ENCODE measurements at regions not wholly inside any gene's neighbourhood (a gene's known extent, or its start where the extent isn't known, plus 50 kb on each side); places are given as distances from the start of the nearest gene placed in this dataset.

DNA sequence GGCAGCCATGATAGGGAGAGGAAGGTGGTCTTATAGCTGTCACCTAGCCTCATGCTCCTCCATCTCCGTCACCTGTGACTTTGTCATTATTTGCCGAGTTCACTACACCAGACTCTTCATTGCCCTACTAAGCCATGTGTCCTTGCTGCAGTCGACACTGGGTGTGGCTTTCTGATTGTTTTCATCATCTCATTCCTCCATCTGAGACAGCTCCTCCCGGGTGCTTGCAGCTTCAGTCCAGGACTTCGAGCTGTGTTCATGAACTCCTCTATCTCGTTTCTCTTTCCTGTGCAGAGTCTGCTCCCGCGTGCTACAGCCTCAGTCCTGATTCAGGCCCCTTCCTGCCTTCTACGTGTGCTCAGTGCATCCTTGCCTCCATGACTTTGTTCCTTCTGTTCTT lies 295.1 kb upstream of the TNP1 start:
- DNase-seq: no peak
- no peak overlapping the region for H3K27ac ChIP-seq (ENCODE audit: insufficient read depth, low read length, poor library complexity, severe bottlenecking)
- H3K27me3 ChIP-seq (replicated peaks; ENCODE audit: control insufficient read depth, insufficient read depth, low read length, poor library complexity, severe bottlenecking): no peaks in the 10 kb centered on the region
- no peak overlapping the region for H3K4me3 ChIP-seq (ENCODE audit: insufficient read depth, low read depth, low read length, poor library complexity, severe bottlenecking)
- H3K9me3 ChIP-seq (ENCODE audit: control insufficient read depth, low read length): no peaks in the 10 kb centered on the region
- H3K4me1 ChIP-seq (ENCODE audit: control insufficient read depth, insufficient read depth, low read length, poor library complexity, severe bottlenecking): no peaks in the 10 kb centered on the region
- H3K36me3 ChIP-seq (ENCODE audit: control insufficient read depth, insufficient read depth, low read length): no peaks in the 10 kb centered on the region

DNA sequence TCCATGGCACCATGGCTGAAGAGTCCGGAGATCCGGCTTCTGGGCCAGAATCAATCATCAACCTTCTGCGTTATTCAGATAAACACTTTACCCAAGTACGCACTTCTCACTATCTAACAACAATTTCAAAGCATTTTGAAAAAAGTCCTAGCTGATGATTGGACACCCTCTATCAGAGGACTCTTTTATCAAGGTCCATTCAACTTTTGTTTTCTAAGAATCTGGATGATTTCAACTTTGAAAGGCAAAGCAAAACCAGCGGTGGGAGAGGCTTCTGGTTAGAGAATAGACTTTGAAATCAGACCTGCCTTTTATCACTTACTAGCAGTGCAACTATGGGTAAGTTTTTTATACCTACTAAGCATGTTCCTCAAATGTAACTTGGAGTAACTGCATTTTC lies 293.6 kb upstream of the TNP1 start:
- Histone ChIP-seq H3K4me1 (ENCODE audit: control insufficient read depth, insufficient read depth, low read length, poor library complexity, severe bottlenecking) (no peaks in the 10 kb centered on the region), H3K4me3 (ENCODE audit: insufficient read depth, low read depth, low read length, poor library complexity, severe bottlenecking) (no peak overlapping the region), H3K27ac (ENCODE audit: insufficient read depth, low read length, poor library complexity, severe bottlenecking) (no peak overlapping the region), H3K36me3 (ENCODE audit: control insufficient read depth, insufficient read depth, low read length) (no peaks in the 10 kb centered on the region), H3K9me3 (ENCODE audit: control insufficient read depth, low read length) (no peaks in the 10 kb centered on the region), H3K27me3 (replicated peaks; ENCODE audit: control insufficient read depth, insufficient read depth, low read length, poor library complexity, severe bottlenecking) (no peaks in the 10 kb centered on the region)
- DNase-seq: no peak

DNA sequence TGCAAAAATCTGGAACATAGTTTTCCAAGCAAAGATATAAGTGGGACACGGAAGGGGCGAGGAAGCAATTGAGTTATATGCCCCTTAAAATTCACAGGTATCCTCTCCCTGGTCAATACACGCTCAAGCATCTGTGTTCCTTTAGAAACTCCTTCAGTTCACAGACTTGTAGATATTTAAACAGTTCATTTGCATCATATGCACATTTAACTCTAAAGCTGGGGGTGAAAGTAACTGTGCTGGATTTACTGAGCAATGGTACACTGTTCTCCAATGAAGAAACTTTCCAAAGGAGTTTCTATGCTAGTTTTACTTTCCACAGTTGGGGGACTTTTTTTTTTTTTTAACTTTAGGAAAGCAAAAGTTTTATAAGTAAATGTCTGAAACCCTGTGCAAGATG lies 293.0 kb upstream of the TNP1 start:
- H3K9me3 ChIP-seq (ENCODE audit: control insufficient read depth, low read length): no peaks in the 10 kb centered on the region
- no peak overlapping the region for H3K4me3 ChIP-seq (ENCODE audit: insufficient read depth, low read depth, low read length, poor library complexity, severe bottlenecking)
- no peaks in the 10 kb centered on the region for H3K36me3 ChIP-seq (ENCODE audit: control insufficient read depth, insufficient read depth, low read length)
- DNase-seq: no peak
- no peaks in the 10 kb centered on the region for H3K27me3 ChIP-seq (replicated peaks; ENCODE audit: control insufficient read depth, insufficient read depth, low read length, poor library complexity, severe bottlenecking)
- H3K27ac ChIP-seq (ENCODE audit: insufficient read depth, low read length, poor library complexity, severe bottlenecking): no peak overlapping the region
- no peaks in the 10 kb centered on the region for H3K4me1 ChIP-seq (ENCODE audit: control insufficient read depth, insufficient read depth, low read length, poor library complexity, severe bottlenecking)

DNA sequence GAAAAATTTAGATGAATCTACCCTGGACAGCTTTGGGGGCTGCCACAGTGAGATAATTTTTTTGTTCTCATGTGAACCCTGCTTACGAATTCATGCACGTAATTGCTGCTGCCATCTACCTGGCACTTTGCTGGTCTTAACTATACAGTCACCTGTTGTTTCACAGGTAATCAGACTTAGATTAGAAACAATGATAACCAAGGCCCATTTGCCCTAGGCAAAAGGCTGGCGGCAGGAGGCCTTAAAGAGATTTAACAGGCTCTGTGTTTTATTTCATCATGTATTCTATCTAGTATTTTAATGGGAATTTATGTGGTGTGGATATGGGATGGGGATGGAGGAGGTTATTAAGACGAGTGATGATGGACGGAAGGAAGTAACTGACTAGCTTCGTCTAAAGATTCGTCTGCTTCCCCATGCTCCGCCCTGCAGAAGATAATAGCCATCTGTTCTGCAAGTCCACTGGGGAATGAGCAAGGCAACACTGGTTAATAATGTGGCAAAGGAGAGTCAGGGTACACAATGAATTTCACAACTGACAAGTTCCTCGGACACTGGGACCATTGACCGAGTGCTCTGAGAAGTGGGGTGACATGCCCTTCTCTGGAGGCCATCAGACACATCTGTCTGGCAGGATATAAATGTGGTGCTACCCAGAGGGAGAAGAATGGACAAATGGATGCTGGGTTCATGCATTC lies 291.8 kb upstream of the TNP1 start:
- no peaks in the 10 kb centered on the region for H3K27me3 ChIP-seq (replicated peaks; ENCODE audit: control insufficient read depth, insufficient read depth, low read length, poor library complexity, severe bottlenecking)
- no peaks in the 10 kb centered on the region for H3K36me3 ChIP-seq (ENCODE audit: control insufficient read depth, insufficient read depth, low read length)
- DNase-seq: no peak
- no peaks in the 10 kb centered on the region for H3K4me1 ChIP-seq (ENCODE audit: control insufficient read depth, insufficient read depth, low read length, poor library complexity, severe bottlenecking)
- no peaks in the 10 kb centered on the region for H3K9me3 ChIP-seq (ENCODE audit: control insufficient read depth, low read length)
- H3K27ac ChIP-seq (ENCODE audit: insufficient read depth, low read length, poor library complexity, severe bottlenecking): no peak overlapping the region
- H3K4me3 ChIP-seq (ENCODE audit: insufficient read depth, low read depth, low read length, poor library complexity, severe bottlenecking): no peak overlapping the region

DNA sequence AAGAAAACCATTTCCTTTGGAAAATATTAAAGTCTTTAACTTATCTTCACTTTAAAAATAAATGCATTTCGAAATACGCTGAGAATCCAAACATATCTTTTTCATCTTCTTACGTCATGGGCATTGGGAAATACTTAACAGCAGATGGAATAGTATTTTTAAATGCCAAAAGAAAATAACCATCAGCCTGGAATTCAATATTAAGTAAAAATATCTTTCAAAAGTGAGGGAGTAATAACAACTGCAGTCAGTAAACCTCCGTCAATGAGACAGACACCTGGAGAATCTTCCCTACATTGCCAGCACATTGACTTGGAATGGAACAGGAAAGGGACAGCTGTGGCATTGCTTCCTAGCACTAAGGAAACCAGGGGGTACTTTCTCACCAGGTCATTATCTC lies 290.4 kb upstream of the TNP1 start:
- Histone ChIP-seq H3K27ac (ENCODE audit: insufficient read depth, low read length, poor library complexity, severe bottlenecking) (no peak overlapping the region), H3K36me3 (ENCODE audit: control insufficient read depth, insufficient read depth, low read length) (no peaks in the 10 kb centered on the region), H3K4me1 (ENCODE audit: control insufficient read depth, insufficient read depth, low read length, poor library complexity, severe bottlenecking) (no peaks in the 10 kb centered on the region), H3K4me3 (ENCODE audit: insufficient read depth, low read depth, low read length, poor library complexity, severe bottlenecking) (no peak overlapping the region), H3K27me3 (replicated peaks; ENCODE audit: control insufficient read depth, insufficient read depth, low read length, poor library complexity, severe bottlenecking) (no peaks in the 10 kb centered on the region), H3K9me3 (ENCODE audit: control insufficient read depth, low read length) (no peaks in the 10 kb centered on the region)
- DNase-seq: no peak

DNA sequence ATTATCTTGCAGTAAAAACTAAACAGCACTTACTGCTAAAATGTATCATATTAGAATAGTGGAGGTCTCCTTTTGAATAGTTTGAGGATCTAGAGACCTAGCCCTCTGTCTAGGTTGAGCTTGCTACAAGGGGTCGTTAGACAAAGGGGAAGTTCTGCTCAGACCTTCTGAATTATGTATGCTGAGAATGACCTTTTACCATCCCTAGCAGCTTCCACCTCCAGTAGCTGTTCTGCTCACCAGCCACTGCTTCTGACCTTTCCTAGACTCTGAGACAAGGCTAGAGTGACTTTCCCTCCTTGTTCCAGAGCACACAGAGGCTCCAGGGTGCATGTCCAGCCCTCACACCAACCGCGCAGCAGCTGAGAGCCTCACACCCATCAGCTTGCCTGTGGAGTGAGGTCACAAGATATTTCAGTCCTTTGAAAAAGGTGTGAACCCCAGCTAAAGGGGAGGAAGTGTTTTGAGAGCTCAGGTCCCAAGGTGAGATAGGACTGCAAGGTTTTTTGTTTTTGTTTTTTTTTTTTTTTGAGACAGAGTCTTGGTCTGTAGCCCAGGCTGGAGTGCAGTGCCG lies 289.3 kb upstream of the TNP1 start:
- H3K27me3 ChIP-seq (replicated peaks; ENCODE audit: control insufficient read depth, insufficient read depth, low read length, poor library complexity, severe bottlenecking): no peaks in the 10 kb centered on the region
- H3K36me3 ChIP-seq (ENCODE audit: control insufficient read depth, insufficient read depth, low read length): no peaks in the 10 kb centered on the region
- no peak overlapping the region for H3K4me3 ChIP-seq (ENCODE audit: insufficient read depth, low read depth, low read length, poor library complexity, severe bottlenecking)
- no peaks in the 10 kb centered on the region for H3K4me1 ChIP-seq (ENCODE audit: control insufficient read depth, insufficient read depth, low read length, poor library complexity, severe bottlenecking)
- H3K9me3 ChIP-seq (ENCODE audit: control insufficient read depth, low read length): no peaks in the 10 kb centered on the region
- no peak overlapping the region for H3K27ac ChIP-seq (ENCODE audit: insufficient read depth, low read length, poor library complexity, severe bottlenecking)
- DNase-seq: no peak

DNA sequence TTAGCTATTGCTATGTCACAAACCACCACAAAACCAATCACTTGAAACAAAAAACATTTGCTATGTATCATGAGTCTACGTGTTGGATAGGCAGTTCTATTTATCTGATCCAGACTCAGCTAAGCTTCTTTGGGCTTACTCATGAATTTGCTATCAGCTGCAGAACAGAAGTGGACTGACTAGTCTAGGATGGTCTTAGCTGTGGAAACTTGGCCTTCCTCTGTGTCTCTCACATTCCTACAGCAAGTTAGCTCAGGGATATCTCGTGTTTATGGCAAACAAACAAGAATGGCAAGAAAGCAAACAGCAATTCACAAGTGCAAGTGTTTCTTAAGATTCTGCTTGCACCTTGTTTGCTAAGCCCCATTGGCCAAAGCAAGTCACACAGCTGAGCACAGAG lies 288.0 kb upstream of the TNP1 start:
- H3K36me3 ChIP-seq (ENCODE audit: control insufficient read depth, insufficient read depth, low read length): no peaks in the 10 kb centered on the region
- H3K27ac ChIP-seq (ENCODE audit: insufficient read depth, low read length, poor library complexity, severe bottlenecking): no peak overlapping the region
- DNase-seq: no peak
- no peaks in the 10 kb centered on the region for H3K9me3 ChIP-seq (ENCODE audit: control insufficient read depth, low read length)
- no peak overlapping the region for H3K4me3 ChIP-seq (ENCODE audit: insufficient read depth, low read depth, low read length, poor library complexity, severe bottlenecking)
- no peaks in the 10 kb centered on the region for H3K4me1 ChIP-seq (ENCODE audit: control insufficient read depth, insufficient read depth, low read length, poor library complexity, severe bottlenecking)
- H3K27me3 ChIP-seq (replicated peaks; ENCODE audit: control insufficient read depth, insufficient read depth, low read length, poor library complexity, severe bottlenecking): no peaks in the 10 kb centered on the region

DNA sequence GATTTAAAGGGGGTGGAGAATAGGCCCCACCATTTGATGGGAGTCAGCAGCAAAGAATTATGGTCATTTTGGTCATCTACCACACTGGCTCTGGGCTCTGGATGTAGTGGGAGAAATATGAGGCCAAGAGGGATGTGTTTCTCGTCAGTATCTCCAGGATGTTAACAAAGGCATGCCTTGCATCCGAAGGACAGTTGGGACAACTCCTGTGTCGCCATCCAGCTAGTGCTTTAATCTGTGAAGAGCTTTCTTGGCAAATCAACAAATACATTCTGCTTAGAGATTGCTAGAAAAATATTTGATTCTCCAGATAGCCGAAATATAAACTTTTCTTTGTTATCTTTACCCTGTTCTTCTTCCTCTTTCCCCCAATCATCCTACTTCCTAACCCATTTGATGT lies 287.1 kb upstream of the TNP1 start:
- no peaks in the 10 kb centered on the region for H3K9me3 ChIP-seq (ENCODE audit: control insufficient read depth, low read length)
- no peak overlapping the region for H3K4me3 ChIP-seq (ENCODE audit: insufficient read depth, low read depth, low read length, poor library complexity, severe bottlenecking)
- DNase-seq: no peak
- H3K27me3 ChIP-seq (replicated peaks; ENCODE audit: control insufficient read depth, insufficient read depth, low read length, poor library complexity, severe bottlenecking): no peaks in the 10 kb centered on the region
- no peaks in the 10 kb centered on the region for H3K4me1 ChIP-seq (ENCODE audit: control insufficient read depth, insufficient read depth, low read length, poor library complexity, severe bottlenecking)
- H3K36me3 ChIP-seq (ENCODE audit: control insufficient read depth, insufficient read depth, low read length): no peaks in the 10 kb centered on the region
- H3K27ac ChIP-seq (ENCODE audit: insufficient read depth, low read length, poor library complexity, severe bottlenecking): no peak overlapping the region

DNA sequence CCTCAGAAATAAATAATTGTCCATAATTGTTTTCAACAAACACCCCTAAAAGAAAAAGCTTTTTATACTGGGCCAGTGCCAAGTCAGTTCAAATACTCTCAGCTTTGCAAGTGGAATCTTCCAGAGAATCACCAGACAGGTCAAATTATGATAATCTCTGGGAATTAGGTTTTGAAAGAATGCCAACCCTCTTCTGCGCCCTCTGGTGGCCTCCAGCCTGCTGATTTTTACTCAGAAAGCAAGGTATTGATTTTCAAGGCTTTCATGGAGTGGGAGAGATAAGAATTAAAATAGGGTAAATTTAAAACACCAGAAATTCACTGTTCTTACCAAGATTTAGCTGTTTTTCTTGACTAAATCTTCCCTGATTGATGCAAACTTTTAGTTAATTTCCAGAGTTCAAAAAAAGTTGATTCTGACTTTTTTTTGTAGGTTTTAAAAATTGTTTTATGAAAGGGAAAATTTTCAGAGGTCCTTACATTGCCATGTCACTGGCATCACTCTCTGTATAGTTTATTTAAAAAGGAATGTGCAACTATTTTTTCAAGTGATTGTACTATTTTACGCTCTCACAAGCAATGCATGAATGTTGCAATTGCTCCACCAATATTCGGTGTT lies 282.9 kb upstream of the TNP1 start:
- Histone ChIP-seq H3K9me3 (ENCODE audit: control insufficient read depth, low read length) (no peaks in the 10 kb centered on the region), H3K4me3 (ENCODE audit: insufficient read depth, low read depth, low read length, poor library complexity, severe bottlenecking) (no peak overlapping the region), H3K27me3 (replicated peaks; ENCODE audit: control insufficient read depth, insufficient read depth, low read length, poor library complexity, severe bottlenecking) (no peaks in the 10 kb centered on the region), H3K4me1 (ENCODE audit: control insufficient read depth, insufficient read depth, low read length, poor library complexity, severe bottlenecking) (no peaks in the 10 kb centered on the region), H3K27ac (ENCODE audit: insufficient read depth, low read length, poor library complexity, severe bottlenecking) (no peak overlapping the region), H3K36me3 (ENCODE audit: control insufficient read depth, insufficient read depth, low read length) (no peaks in the 10 kb centered on the region)
- no peak for DNase-seq

DNA sequence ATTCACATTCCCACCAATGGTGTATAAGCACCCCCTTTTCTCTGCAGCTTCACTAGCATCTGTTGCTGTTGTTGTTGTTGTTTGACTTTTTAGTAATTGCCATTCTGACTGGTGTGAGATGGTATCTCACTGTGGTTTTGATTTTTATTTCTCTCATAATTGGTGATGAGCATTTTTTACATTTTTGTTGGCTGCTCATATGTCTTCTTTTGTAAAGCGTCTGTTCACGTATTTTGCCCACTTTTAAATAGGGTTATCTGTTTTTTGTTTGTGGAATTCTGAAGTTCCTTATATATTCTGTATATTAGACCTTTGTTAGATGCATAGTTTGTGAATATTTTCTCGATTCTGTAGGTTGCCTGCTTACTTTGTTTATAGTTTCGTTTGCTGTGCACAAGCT lies 278.4 kb upstream of the TNP1 start:
- H3K4me1 ChIP-seq (ENCODE audit: control insufficient read depth, insufficient read depth, low read length, poor library complexity, severe bottlenecking): no peaks in the 10 kb centered on the region
- no peaks in the 10 kb centered on the region for H3K9me3 ChIP-seq (ENCODE audit: control insufficient read depth, low read length)
- no peaks in the 10 kb centered on the region for H3K27me3 ChIP-seq (replicated peaks; ENCODE audit: control insufficient read depth, insufficient read depth, low read length, poor library complexity, severe bottlenecking)
- no peaks in the 10 kb centered on the region for H3K36me3 ChIP-seq (ENCODE audit: control insufficient read depth, insufficient read depth, low read length)
- DNase-seq: no peak
- H3K4me3 ChIP-seq (ENCODE audit: insufficient read depth, low read depth, low read length, poor library complexity, severe bottlenecking): no peak overlapping the region
- H3K27ac ChIP-seq (ENCODE audit: insufficient read depth, low read length, poor library complexity, severe bottlenecking): no peak overlapping the region
